ENCODE measurements at regions not wholly inside any gene's neighbourhood (a gene's known extent, or its start where the extent isn't known, plus 50 kb on each side); places are given as distances from the start of the nearest gene placed in this dataset.

DNA sequence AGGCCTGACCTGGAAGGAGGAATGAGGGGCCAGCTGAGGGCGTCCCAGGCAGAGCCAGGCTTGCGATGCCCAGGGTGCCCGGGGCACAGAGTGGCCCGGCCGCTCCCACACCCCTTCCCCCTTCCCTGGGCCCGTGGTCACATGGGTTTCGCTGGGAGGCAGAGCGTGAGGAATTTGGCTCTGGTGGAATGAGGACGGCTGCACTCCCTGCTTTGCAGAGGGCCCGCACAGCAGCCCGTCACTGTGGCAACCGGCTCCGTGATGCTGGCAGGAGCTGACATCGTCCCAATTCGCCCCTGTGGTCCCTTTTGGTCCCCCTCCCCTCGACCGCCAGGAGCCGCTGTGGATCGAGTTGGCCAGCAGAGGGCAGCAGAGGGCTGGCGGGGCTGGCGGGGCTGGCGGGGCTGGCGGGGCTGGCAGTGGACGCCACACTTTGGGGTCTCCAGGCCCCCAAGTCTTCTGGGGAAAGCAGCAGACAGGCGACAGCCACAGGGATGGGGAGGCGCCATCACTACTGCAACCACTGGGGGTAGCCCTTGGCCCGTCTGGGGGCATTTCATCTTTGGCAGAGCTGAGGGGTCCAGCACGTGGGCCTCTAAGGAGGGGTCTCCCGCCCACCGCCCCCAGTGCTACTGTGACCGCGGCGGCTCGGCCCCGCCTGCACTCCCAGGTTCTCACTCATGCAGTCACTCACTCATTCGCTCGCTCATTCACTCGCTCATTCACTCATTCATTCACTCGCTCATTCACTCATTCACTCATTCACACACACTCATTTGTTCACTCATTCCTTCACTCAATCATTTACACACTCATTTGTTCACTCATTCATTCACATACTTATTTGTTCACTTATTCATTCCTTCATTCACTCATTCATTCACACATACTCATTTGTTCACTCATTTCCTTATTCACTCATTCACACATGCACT, 49.7 kb upstream of the BHLHE23 start:
- TF ChIP-seq ZNF274 (IDR thresholded peaks at IDR 0.05; ENCODE audit: low read depth, low read length) (no peak), YY1 (IDR thresholded peaks at IDR 0.05; ENCODE audit: insufficient read depth, insufficient read length) (no peak)

Data from NT2/D1 (cell line).